ENCODE measurements at regions not wholly inside any gene's neighbourhood (a gene's known extent, or its start where the extent isn't known, plus 50 kb on each side); places are given as distances from the start of the nearest gene placed in this dataset.
A peak's percentile ranks its signal among the peaks of the same experiment; 100 is the strongest.

DNA sequence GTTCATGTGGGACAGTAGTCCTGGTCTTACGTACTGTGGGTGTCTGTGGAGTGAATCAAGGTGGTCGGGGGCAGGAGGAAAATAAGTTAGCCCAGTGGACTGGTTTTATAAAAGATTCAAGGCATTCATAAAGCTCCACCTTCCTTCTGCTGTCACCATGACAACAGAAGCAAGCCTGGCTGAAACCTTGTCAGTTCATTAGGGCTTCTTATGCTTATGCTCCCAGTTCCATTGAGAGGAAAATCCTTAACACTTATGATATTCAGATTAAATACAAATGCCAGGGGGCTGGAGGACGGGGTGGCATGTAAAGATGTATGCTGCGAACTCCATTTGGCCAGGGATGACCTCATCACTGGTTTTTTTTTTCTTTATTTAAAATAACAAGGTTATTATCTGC, 283.1 kb upstream of the ATP10A start:
- TF ChIP-seq, protein P1, sequence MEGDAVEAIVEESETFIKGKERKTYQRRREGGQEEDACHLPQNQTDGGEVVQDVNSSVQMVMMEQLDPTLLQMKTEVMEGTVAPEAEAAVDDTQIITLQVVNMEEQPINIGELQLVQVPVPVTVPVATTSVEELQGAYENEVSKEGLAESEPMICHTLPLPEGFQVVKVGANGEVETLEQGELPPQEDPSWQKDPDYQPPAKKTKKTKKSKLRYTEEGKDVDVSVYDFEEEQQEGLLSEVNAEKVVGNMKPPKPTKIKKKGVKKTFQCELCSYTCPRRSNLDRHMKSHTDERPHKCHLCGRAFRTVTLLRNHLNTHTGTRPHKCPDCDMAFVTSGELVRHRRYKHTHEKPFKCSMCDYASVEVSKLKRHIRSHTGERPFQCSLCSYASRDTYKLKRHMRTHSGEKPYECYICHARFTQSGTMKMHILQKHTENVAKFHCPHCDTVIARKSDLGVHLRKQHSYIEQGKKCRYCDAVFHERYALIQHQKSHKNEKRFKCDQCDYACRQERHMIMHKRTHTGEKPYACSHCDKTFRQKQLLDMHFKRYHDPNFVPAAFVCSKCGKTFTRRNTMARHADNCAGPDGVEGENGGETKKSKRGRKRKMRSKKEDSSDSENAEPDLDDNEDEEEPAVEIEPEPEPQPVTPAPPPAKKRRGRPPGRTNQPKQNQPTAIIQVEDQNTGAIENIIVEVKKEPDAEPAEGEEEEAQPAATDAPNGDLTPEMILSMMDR (IDR thresholded peaks at IDR 0.05; ENCODE audit: poor library complexity, severe bottlenecking): no peak
- TF ChIP-seq, protein P2, sequence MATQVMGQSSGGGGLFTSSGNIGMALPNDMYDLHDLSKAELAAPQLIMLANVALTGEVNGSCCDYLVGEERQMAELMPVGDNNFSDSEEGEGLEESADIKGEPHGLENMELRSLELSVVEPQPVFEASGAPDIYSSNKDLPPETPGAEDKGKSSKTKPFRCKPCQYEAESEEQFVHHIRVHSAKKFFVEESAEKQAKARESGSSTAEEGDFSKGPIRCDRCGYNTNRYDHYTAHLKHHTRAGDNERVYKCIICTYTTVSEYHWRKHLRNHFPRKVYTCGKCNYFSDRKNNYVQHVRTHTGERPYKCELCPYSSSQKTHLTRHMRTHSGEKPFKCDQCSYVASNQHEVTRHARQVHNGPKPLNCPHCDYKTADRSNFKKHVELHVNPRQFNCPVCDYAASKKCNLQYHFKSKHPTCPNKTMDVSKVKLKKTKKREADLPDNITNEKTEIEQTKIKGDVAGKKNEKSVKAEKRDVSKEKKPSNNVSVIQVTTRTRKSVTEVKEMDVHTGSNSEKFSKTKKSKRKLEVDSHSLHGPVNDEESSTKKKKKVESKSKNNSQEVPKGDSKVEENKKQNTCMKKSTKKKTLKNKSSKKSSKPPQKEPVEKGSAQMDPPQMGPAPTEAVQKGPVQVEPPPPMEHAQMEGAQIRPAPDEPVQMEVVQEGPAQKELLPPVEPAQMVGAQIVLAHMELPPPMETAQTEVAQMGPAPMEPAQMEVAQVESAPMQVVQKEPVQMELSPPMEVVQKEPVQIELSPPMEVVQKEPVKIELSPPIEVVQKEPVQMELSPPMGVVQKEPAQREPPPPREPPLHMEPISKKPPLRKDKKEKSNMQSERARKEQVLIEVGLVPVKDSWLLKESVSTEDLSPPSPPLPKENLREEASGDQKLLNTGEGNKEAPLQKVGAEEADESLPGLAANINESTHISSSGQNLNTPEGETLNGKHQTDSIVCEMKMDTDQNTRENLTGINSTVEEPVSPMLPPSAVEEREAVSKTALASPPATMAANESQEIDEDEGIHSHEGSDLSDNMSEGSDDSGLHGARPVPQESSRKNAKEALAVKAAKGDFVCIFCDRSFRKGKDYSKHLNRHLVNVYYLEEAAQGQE (IDR thresholded peaks at IDR 0.05; ENCODE audit: borderline replicate concordance): peak; percentile 63
- TF ChIP-seq POLR2AphosphoS5 (IDR thresholded peaks at IDR 0.05): no peak
- no peak for TF ChIP-seq EZH2 (IDR thresholded peaks at IDR 0.05; ENCODE audit: borderline replicate concordance, insufficient read depth, low read length, poor library complexity, severe bottlenecking)
- TF ChIP-seq RAD21 (conservative IDR thresholded peaks at IDR 0.05): peak; percentile 32
- TF ChIP-seq TAF1 (IDR thresholded peaks at IDR 0.05; ENCODE audit: low read depth): no peak
- peak; percentile 17 for TF ChIP-seq SMC3 (conservative IDR thresholded peaks at IDR 0.05; ENCODE audit: poor library complexity)
- TF ChIP-seq MXI1 (conservative IDR thresholded peaks at IDR 0.05; ENCODE audit: poor library complexity, severe bottlenecking): no peak
- peak; percentile 9 for TF ChIP-seq EP300 (conservative IDR thresholded peaks at IDR 0.05; ENCODE audit: poor library complexity, severe bottlenecking)

All from neural cell (in vitro differentiated cells).